HG03442 (cell line): ENCODE measurements at regions not wholly inside any gene's neighbourhood (a gene's known extent, or its start where the extent isn't known, plus 50 kb on each side); places are given as distances from the start of the nearest gene placed in this dataset.
"Not testable (repeated sequence)": the region's sequence is repeated elsewhere in the genome, so short reads cannot be mapped to it uniquely, and the experiment has no call there.

Experiments used
- ATAC-seq: cut with Tn5 transposase; IDR thresholded peaks from one replicate; pipeline ENCODE4 v1.9.1; 2021; ENCODE audit warnings: mild to moderate bottlenecking, moderate library complexity; ENCODE audit not compliant: unreplicated experiment

- ATAC-seq = no peak
Observed at GRCh38 chrX:125089761-125090445, 229.8 kb upstream of the TEX13C start.

- no peak for ATAC-seq
Observed at GRCh38 chrX:125093852-125094251, 225.8 kb upstream of the TEX13C start.

GRCh38 chrX:125094901-125095300 is 224.8 kb upstream of the TEX13C start:
- no peak for ATAC-seq

- ATAC-seq = no peak
Observed at GRCh38 chrX:125096469-125096868, 223.2 kb upstream of the TEX13C start.

GRCh38 chrX:125096870-125097269 is 222.8 kb upstream of the TEX13C start:
- ATAC-seq = no peak

- ATAC-seq = no peak
Observed at GRCh38 chrX:125101971-125102755, 217.5 kb upstream of the TEX13C start.

GRCh38 chrX:125103693-125104092 is 216.0 kb upstream of the TEX13C start:
- no peak for ATAC-seq

- ATAC-seq = no peak
Observed at GRCh38 chrX:125108921-125109320, 210.8 kb upstream of the TEX13C start.

- no peak for ATAC-seq
Observed at GRCh38 chrX:125131164-125131563, 188.5 kb upstream of the TEX13C start.

- ATAC-seq = peak; percentile 39
Observed at GRCh38 chrX:125132274-125132673, 187.4 kb upstream of the TEX13C start.

GRCh38 chrX:125137521-125137920 is 182.2 kb upstream of the TEX13C start:
- no peak for ATAC-seq

- no peak for ATAC-seq
Observed at GRCh38 chrX:125150231-125150630, 169.4 kb upstream of the TEX13C start.

- no peak for ATAC-seq
Observed at GRCh38 chrX:125151146-125151545, 168.5 kb upstream of the TEX13C start.

- no peak for ATAC-seq
Observed at GRCh38 chrX:125152011-125152410, 167.7 kb upstream of the TEX13C start.

- ATAC-seq = no peak
Observed at GRCh38 chrX:125153621-125154020, 166.1 kb upstream of the TEX13C start.

- not testable (repeated sequence) for ATAC-seq
Observed at GRCh38 chrX:125154288-125155257, 165.1 kb upstream of the TEX13C start.

- ATAC-seq = not testable (repeated sequence)
Observed at GRCh38 chrX:125155296-125156033, 164.2 kb upstream of the TEX13C start.

- ATAC-seq = no peak
Observed at GRCh38 chrX:125170459-125170858, 149.2 kb upstream of the TEX13C start.

GRCh38 chrX:125172531-125172930 is 147.1 kb upstream of the TEX13C start:
- ATAC-seq = no peak

GRCh38 chrX:125175991-125176584 is 143.6 kb upstream of the TEX13C start:
- no peak for ATAC-seq
